HG02938 (cell line): ENCODE measurements at regions not wholly inside any gene's neighbourhood (a gene's known extent, or its start where the extent isn't known, plus 50 kb on each side); places are given as distances from the start of the nearest gene placed in this dataset.

ENCODE experiments used
- ATAC-seq: cut with Tn5 transposase; IDR thresholded peaks from one replicate; pipeline ENCODE4 v1.9.1; 2021; ENCODE audit warnings: mild to moderate bottlenecking, moderate library complexity; ENCODE audit not compliant: unreplicated experiment

DNA sequence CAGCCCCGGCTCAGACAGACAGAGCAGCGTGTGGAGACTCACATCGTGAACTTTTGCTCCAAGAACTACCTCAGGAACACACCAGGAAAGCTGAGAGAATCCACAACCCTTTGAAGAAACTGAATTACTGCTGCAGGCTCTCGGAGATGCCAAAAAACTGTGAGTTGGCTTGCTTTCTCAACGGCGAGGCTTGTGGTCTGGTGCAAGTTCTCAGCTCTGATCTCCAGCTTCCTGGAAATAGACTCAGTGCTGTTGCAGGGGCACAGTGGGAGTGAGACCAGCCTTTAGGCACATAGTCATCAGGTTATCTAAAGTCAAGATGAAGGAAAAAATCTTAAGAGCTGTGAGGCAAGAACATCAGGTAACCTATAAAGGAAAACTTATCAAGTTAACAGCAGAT lies 273.7 kb upstream of the LRATD1 start:
- ATAC-seq, result no peak

- ATAC-seq, result no peak
Observed at GRCh38 chr2:14363137-14363536, 269.4 kb upstream of the LRATD1 start.

DNA sequence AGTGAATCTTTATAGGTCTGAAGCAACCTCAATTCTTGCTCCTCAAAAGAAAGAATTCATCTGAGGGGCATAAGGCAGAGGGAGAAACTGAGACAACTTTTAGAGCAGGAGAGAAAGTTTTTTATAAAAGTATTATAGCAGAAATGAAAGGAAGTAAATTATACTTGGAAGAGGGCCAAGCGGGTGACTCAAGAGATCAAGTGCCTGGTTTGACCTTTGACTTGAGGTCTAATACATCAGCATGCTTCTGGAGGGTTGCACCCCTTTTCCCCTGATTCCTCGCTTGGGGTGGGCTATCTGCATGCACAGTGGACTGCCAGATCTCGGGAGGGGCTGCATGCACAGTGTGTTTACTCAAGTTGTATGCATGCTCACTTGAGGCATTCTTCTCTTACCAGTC lies 268.5 kb upstream of the LRATD1 start:
- no peak for ATAC-seq

DNA sequence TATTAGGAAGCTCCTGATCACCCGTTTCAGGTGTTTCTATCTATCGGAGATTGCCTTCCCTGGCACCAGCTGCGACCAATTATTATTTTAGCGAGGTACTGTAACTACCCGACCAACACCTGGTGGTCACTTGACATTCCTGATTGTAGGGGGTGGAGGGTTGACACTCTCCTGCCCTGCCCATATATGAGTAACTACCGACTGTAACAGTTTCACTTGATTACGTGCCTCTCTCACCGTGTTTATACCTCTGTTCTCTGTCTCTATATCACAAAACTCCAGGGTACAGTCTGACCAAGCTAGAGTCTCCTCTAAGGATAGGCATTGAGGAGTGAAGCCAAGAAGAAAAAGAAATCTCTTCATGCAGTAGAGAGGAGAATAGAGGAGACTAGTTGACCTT lies 268.0 kb upstream of the LRATD1 start:
- ATAC-seq, result no peak

GRCh38 chr2:14385043-14385442 lies 247.5 kb upstream of the LRATD1 start:
- ATAC-seq, result no peak

DNA sequence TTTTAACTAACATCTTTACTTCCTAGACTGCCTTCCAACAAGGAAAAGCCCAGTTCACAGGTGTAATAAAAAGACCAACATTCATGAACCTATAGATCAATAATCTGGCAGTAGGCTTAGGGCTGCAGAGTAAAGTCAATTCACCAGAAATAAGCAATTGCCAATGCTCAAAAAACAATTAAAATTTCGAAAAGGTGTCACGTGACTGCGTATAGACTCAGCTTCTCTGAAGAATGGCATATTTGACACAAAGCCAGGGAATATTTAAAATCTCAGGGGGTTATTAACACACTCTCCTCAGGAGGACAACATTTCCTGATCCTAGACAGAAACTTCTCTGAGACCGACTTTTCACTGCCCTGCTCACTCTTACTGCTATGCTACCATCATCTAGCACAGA lies 245.2 kb upstream of the LRATD1 start:
- ATAC-seq, result no peak

GRCh38 chr2:14388724-14389123 lies 243.8 kb upstream of the LRATD1 start:
- no peak for ATAC-seq

DNA sequence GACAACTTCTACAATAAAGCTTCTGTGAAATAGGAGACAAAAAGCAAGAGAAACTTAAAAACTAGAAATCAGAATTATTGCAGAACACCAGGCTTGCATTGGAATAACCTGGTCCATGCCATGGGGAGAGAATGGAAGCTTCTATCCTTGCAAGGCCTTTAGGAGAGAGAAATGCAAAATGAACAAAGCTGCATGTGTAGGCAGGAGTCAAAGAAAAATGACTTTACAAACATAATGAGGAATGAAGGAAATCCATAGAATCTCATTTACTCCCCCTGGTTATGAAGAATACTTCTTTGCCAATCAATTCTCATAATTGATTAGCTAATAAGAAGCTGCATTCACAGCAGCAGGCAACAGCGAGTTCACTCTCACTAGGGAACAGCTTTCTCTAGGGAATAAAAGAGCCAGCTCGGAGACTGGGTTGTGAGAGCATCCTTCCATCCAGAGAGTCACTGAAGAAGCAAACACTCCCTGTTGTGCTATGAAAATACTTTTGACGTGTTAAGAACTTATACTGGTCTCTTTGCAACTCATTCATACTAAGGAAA lies 235.9 kb upstream of the LRATD1 start:
- ATAC-seq, result no peak

DNA sequence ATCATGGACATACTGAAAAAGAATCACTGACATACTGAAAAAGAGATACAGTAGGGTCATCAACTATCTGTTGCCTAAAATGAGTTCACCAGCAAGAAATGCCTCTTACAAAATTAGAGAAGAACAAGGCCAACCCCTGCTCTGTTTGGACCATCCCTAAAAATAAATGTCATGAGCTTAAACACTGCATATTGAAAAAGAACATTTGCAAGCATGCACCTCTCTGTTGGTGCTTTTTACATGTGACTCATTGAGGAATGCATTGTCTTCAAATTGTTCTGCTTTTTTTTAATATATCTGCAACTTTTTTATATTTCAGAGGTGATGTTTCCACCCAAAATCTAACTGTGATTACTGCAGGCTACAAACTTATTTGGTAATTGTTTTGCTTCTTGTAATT lies 233.9 kb upstream of the LRATD1 start:
- no peak for ATAC-seq

DNA sequence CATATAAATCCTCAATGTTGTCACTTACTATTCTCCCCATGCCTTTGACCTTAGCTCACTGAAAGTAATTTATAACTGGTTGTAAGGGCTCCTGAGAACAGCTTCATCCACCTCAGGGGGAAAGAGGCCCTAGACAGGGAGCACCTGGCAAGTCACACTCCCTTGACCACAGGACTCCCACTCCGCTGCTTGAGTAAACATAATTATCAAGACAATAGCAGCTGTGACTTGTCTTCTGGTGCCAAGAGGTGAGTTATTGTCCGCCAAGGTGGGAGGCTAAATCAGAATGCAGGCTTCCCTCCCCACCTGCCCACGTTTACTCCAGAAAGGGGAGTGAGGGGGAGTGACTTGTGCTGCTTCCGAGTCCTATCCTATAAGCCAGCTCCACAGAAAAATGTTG lies 230.6 kb upstream of the LRATD1 start:
- no peak for ATAC-seq

DNA sequence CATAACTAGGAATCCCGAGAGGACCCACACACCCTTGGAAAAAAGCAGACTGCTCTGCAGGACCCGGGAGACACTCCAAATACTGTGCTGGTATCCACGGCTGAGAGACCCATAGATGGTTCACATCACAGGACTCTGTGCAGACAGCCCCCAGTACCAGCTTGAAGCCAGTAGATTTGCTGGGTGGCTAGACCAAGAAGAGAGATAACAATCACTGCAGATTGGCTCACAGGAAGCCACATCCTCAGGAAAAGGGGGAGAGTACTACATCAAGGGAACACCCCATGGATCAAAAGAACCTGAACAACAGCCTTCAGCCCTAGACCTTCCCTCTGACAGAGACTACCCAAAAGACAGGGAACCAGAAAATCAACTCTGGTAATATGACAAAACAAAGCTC lies 223.8 kb upstream of the LRATD1 start:
- ATAC-seq, result no peak

DNA sequence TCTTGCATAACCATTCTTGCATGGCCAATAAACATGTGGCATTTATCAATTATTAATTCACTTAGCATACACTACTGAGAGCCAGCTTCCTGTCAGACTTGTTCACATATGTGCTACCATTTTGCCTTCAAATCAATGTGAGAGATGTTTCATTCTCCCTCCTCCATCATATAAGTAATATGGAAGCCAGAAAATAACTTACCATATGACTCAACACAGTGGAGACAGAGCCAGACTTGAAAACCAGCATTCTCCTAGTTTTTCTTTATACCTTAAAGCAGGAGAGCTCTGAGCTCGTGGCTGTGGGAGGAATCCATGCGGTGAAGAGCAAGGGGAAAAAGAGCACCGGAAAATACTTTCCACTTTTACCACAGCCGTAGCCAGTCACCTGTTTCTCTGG lies 215.0 kb upstream of the LRATD1 start:
- no peak for ATAC-seq

DNA sequence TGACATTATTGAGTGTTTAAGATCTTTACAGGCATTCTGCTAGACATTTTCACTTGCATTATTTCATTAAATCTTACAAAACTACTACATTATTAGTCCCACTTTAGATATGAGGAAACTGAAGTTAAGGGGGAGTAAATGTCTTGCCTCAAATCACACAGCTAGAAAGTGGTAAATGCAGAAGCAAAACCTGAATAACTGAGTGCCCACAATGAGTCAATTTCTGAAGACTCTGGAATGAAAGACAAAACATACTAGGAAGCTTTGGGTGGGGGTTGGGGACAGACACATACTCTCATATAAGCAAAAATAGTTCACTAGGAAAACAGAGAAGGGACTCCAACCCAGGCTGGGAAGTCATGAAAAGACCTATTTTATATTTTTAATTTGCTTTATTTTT lies 214.4 kb upstream of the LRATD1 start:
- ATAC-seq, result no peak

DNA sequence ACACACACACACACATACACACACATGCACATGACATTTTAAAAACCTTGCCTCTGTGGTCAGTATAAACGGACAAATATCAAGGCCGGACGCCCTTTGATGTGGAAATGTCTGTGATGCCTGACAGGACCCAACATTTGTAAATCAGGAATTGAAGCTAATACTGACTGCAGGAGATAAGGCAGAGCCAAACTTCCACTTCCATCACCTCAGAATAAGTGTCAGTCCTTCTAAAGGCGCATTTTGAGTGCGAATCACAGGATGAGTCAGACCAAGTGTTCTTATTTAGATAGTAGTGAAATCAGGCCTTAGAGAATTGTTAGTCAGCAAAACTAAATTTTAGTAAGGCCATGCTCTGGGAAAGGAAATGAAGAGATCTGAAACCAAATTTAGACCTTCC lies 211.7 kb upstream of the LRATD1 start:
- ATAC-seq, result no peak

GRCh38 chr2:14422426-14422825 lies 210.1 kb upstream of the LRATD1 start:
- ATAC-seq, result no peak

GRCh38 chr2:14423145-14423906 lies 209.2 kb upstream of the LRATD1 start:
- no peak for ATAC-seq

DNA sequence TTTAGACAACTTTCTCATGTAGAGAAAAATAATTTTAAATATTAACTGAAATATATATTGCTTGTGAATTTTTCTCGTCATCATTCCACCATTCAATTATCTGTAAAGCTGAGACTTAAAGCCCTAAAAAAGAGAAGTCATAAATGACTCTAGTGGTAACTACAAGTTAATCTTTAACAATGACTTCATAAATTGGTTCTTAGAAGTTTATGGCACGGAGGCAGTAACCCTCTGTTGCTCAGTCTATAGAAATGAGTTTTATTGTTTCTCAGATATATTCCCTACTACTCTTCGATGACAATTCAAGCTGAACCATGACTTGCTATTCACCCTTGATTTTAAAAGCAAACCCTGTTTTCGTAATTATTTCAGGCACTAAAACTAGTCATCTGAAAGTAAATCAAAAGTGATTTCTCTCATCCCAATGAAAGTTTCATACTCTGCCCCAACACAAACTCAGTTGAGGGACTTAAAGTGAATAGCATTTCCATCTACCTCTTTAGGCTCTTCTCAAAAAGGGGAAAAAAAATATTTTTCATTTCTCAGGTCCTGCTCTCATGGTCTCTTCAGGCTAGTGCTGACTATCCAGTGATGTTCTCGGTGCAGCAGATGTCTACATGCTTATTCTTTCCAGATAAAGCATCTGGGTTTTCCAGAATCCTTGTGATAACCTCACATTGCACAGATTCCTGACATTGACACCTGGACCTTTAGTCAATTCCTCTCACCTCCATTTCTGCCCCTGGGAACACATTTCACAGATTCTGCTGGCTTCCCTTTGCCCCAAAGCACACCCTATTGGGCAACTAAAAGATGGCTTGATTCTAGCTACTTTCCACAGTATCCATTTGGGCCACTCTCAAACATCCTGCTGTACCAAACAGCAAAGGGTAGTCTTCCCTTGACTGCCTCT lies 207.8 kb upstream of the LRATD1 start:
- peak; percentile 75 for ATAC-seq

- no peak for ATAC-seq
Observed at GRCh38 chr2:14425869-14426268, 206.6 kb upstream of the LRATD1 start.

- no peak for ATAC-seq
Observed at GRCh38 chr2:14428056-14428455, 204.5 kb upstream of the LRATD1 start.

GRCh38 chr2:14433946-14434495 lies 198.5 kb upstream of the LRATD1 start:
- no peak for ATAC-seq

DNA sequence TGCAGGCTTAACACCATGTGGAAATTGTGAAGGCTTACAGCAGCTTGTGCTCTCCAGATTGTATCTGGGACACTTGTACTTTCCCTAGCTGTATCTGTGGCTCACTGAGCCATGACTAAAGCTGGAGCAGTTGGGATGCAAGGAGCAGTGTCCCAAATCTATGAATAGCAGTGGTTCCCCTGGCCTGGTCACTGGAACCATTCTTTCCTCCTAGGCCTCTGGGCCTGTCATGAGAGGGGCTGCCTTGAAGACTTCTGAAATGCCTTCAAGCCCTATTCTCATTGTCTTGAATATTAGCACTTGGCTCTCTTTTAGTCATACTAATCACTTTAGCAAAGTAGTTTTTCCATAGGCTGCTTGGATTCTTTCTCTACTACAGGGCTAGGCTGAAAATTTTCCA lies 186.8 kb upstream of the LRATD1 start:
- no peak for ATAC-seq

GRCh38 chr2:14448340-14448739 lies 184.2 kb upstream of the LRATD1 start:
- no peak for ATAC-seq
